Activated CD4-positive, alpha-beta T cell treated with anti-CD3 and anti-CD28 coated beads, Interleukin-2, amount 10 ng/mL, durations not matched to agents 24 days and 14 days (primary cell): ENCODE measurements at regions not wholly inside any gene's neighbourhood (a gene's known extent, or its start where the extent isn't known, plus 50 kb on each side); places are given as distances from the start of the nearest gene placed in this dataset.
"Not testable (repeated sequence)": the region's sequence is repeated elsewhere in the genome, so short reads cannot be mapped to it uniquely, and the experiment has no call there.

Experiments used
- DNase-seq: peaks from one replicate; pipeline ENCODE4 v3.0.0; 2022
- H3K27ac Mint-ChIP-seq: one replicate; pipeline ENCODE4 v1.8.0; 2022; ENCODE audit warnings: mild to moderate bottlenecking, mixed read lengths
- H3K27me3 Mint-ChIP-seq: one replicate; pipeline ENCODE4 v1.8.0; 2022; ENCODE audit warnings: mixed read lengths
- H3K36me3 Mint-ChIP-seq: one replicate; pipeline ENCODE4 v1.8.0; 2022; ENCODE audit warnings: low read depth, mild to moderate bottlenecking, mixed read lengths
- H3K4me1 Mint-ChIP-seq: one replicate; pipeline ENCODE4 v1.8.0; 2021; ENCODE audit warnings: mixed read lengths
- H3K4me3 Mint-ChIP-seq: one replicate; pipeline ENCODE4 v1.8.0; 2022; ENCODE audit warnings: mild to moderate bottlenecking, moderate library complexity, mixed read lengths
- H3K9me3 Mint-ChIP-seq: one replicate; pipeline ENCODE4 v1.8.0; 2021; ENCODE audit warnings: mixed read lengths
- intact Hi-C: fragments of 100-400 bp; cut with micrococcal nuclease; formaldehyde crosslinking; loops from one replicate; pipeline ENCODE4 v1.15.1; 2023

DNA sequence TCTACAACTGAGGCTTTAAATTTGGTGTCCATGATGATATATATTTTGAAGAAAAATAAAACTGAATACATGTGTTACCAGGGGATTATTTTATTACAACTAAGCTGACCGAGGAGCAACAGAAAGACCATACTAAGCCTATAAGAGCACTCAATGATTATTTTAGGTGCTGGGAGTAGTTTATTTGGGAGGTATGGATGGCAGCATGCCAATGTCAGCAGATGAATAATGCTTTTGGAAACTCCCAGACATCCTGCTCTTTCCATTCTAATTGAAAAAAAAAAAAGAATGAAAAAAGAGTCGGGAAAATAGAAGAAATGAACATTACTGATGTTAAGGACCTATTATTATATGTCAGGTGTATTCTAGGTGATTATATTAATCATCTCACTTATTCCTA lies 441.2 kb downstream of the BTG1 start:
- no peak for DNase-seq
- intact Hi-C loops = no loop called here
- H3K36me3 Mint-ChIP-seq = no peaks in the 10 kb centered on the region
- no peaks in the 10 kb centered on the region for H3K4me1 Mint-ChIP-seq
- peaks cover 7% of the 10 kb centered on the region for H3K9me3 Mint-ChIP-seq
- no peak overlapping the region for H3K27ac Mint-ChIP-seq
- H3K27me3 Mint-ChIP-seq = no peaks in the 10 kb centered on the region
- no peak overlapping the region for H3K4me3 Mint-ChIP-seq

DNA sequence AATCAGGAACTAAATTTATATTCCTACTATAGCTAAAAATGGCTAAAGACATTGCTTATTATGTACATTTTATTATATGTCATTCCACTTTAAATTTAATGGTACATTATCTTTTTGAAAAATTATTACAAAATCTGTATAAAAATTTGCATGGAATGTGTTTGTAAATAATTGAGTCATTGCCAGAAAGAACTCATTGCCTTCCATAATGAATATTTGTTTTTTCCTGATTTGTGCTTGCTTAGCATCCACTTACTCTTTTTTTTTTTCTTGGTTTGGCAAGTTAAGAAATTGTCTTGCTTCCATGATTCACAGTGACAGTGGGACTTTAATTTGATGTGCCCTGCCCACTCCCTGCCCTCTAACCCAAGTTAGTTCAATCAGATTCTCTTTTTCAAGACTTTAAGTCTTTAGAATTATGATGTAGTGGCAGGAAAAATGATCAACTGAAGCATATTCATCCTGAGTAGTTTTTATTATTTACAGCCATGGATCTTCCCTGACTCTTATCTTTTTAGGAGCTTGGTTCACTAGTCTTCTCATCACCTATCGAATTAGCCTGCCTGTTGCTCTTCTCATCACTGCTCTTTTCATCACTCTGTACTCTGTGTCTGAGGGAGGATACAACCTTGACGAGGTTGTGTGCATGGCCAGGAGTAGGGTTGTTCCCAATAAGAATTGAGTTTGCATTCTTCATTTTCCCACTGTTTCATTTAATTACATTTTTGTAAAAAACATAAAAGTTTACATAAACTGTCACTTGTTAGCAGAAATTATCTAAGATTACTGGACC lies 442.0 kb downstream of the BTG1 start:
- no peak overlapping the region for H3K4me3 Mint-ChIP-seq
- intact Hi-C loops = no loop called here
- H3K36me3 Mint-ChIP-seq = no peaks in the 10 kb centered on the region
- H3K9me3 Mint-ChIP-seq = peaks cover 14% of the 10 kb centered on the region
- no peaks in the 10 kb centered on the region for H3K27me3 Mint-ChIP-seq
- no peak overlapping the region for H3K27ac Mint-ChIP-seq
- no peaks in the 10 kb centered on the region for H3K4me1 Mint-ChIP-seq
- DNase-seq = no peak

DNA sequence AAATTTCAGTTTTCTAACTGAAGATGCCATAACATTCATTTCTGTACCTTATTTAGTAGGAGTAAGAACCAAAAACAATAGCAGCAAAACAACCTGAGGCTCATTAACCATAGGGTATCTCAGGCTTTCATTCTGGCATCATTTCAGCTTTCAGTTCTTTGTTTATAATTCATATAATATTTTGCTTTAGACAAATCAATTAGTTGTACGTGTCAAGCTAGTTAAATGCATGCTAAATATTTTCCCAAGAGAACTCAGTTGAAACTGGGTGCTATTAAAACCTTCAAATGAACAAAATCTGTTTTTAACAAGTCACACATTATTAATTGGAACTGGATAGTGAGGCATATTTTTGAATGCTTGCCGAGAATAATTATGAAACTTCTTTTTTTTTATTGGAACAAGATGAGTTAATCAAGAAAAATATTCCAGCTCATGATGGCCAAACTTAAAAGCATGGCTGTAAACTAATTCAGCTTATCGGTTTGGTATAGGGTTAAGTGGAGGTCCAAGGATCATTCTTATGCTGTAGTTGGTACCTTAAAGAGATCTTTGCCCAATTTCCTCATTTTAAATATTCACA lies 442.7 kb downstream of the BTG1 start:
- Mint-ChIP-seq H3K4me1 (no peaks in the 10 kb centered on the region), H3K27me3 (no peaks in the 10 kb centered on the region), H3K36me3 (no peaks in the 10 kb centered on the region), H3K27ac (no peak overlapping the region), H3K9me3 (peaks cover 14% of the 10 kb centered on the region), H3K4me3 (no peak overlapping the region)
- intact Hi-C loops = no loop called here
- no peak for DNase-seq

DNA sequence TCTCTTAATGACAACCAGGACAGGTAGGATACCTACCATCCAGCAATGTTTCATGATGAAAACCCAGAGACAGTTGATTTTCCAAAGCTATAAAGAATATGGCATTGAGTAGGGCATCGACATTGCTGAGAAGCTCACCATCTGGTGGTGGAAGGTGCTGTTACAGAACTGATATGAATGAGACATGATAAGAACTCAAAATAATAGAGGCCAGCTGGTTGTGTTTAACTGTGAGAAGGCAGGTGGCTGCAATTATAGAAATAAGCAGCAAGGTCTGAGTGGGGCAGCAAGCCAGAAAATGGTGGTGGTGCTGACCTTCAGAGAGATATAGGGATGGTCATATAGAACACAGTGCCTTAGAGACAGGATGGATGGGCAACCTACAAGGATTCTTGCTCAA lies 449.7 kb downstream of the BTG1 start:
- Mint-ChIP-seq H3K4me3 (no peak overlapping the region), H3K27me3 (no peaks in the 10 kb centered on the region), H3K27ac (no peak overlapping the region), H3K36me3 (no peaks in the 10 kb centered on the region), H3K4me1 (peaks cover 2% of the 10 kb centered on the region), H3K9me3 (peaks cover 21% of the 10 kb centered on the region)
- DNase-seq = no peak
- intact Hi-C loops = no loop called here

- H3K4me1 Mint-ChIP-seq, H3K27me3 Mint-ChIP-seq, H3K36me3 Mint-ChIP-seq, intact Hi-C loops, H3K4me3 Mint-ChIP-seq, H3K27ac Mint-ChIP-seq, DNase-seq: not testable (repeated sequence)
- H3K9me3 Mint-ChIP-seq = peaks cover 21% of the 10 kb centered on the region
Measured at GRCh38 chr12:91695406-91695805, 450.2 kb downstream of the BTG1 start.

DNA sequence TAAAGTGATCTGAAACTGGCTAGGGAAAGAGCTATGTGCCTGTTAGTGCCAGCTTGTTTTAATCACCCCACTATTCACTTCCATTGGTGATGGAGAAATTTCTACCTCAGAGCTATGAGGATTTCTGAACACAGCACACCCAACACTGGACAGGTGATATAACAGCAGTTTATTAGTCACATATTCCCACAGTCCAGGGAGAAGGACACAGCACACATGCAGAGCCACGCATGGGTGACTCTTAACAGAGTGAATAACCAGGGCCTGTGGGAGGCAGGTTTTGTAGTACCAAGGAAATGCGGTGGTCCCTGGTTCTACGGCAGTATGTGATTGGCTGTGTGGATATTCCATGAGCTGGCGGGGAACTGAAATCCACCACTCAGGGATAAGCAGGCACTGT lies 455.1 kb downstream of the BTG1 start:
- Mint-ChIP-seq H3K27ac (no peak overlapping the region), H3K27me3 (no peaks in the 10 kb centered on the region), H3K4me3 (no peak overlapping the region), H3K4me1 (peaks cover 25% of the 10 kb centered on the region), H3K36me3 (no peaks in the 10 kb centered on the region), H3K9me3 (peaks cover 8% of the 10 kb centered on the region)
- intact Hi-C loops = no loop called here
- DNase-seq = no peak

DNA sequence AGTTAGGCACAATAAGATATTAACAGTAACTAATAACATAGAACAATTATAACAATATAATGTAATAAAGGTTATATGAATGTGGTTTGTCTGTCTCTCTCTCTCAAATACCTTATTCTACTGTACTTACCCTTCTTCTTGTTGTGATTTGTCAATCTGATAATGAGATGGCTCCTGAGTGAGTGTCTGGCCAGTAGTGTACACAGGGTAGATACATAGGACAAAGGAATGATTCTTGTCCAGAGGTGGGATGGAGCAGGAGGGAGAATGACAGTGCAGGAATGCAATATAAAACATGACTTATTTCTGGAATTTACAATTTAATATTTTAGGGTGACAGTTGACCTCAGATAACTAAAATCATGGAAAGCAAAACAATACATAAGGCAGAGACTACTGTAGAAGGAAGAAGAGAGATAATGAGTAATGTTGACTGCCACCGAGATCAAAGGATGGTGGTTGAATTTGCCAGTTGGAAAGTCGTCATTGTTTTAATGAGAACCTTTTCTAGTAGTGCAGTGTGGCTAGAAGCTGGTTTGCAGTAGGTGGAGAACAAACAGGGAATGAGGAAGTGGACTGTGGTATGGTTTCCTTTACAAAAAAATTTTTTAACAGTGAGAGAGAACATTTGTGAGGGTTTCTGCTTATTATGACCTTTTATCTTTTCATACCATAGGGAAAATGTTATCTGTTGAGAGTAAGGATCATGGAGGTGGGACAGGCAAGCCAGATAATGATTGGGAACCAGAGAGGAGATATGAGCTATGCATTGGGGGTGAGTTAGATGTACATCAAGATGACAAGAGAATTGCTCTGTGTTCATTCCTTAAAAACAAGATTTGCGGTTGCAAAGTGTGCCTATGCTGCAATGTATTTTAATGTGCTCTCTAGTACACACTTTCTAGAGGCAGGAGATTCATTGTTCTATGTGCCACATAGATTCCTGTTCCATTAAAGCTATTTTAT lies 458.3 kb downstream of the BTG1 start:
- Mint-ChIP-seq H3K27ac (peak overlapping the region; percentile 83), H3K9me3 (peaks cover 13% of the 10 kb centered on the region), H3K4me1 (peaks cover 24% of the 10 kb centered on the region), H3K27me3 (no peaks in the 10 kb centered on the region), H3K36me3 (no peaks in the 10 kb centered on the region), H3K4me3 (peak overlapping the region; percentile 57)
- peak; percentile 78 for DNase-seq
- intact Hi-C loops = loop anchor here (1.0 to 10.0 kb wide), 8 partner anchors 35 to 915 kb away; no protein-coding TSS in a partner anchor

GRCh38 chr12:91685917-91686316 lies 459.7 kb downstream of the BTG1 start:
- no peaks in the 10 kb centered on the region for H3K36me3 Mint-ChIP-seq
- no peak overlapping the region for H3K27ac Mint-ChIP-seq
- DNase-seq = peak; percentile 60
- no peak overlapping the region for H3K4me3 Mint-ChIP-seq
- intact Hi-C loops = loop anchor here (2.0 to 10.0 kb wide), 6 partner anchors 36 to 916 kb away; no protein-coding TSS in a partner anchor
- H3K27me3 Mint-ChIP-seq = no peaks in the 10 kb centered on the region
- H3K4me1 Mint-ChIP-seq = peaks cover 24% of the 10 kb centered on the region
- H3K9me3 Mint-ChIP-seq = peaks cover 13% of the 10 kb centered on the region

- H3K4me1 Mint-ChIP-seq = peaks cover 7% of the 10 kb centered on the region
- intact Hi-C loops = loop anchor here (10.0 kb wide), 1 partner anchor 383 kb away; no protein-coding TSS in a partner anchor
- DNase-seq = peak; percentile 35
- no peaks in the 10 kb centered on the region for H3K27me3 Mint-ChIP-seq
- peaks cover 12% of the 10 kb centered on the region for H3K9me3 Mint-ChIP-seq
- H3K36me3 Mint-ChIP-seq = no peaks in the 10 kb centered on the region
- no peak overlapping the region for H3K27ac Mint-ChIP-seq
- H3K4me3 Mint-ChIP-seq = no peak overlapping the region
Measured at GRCh38 chr12:91681751-91682150, 463.9 kb downstream of the BTG1 start.

DNA sequence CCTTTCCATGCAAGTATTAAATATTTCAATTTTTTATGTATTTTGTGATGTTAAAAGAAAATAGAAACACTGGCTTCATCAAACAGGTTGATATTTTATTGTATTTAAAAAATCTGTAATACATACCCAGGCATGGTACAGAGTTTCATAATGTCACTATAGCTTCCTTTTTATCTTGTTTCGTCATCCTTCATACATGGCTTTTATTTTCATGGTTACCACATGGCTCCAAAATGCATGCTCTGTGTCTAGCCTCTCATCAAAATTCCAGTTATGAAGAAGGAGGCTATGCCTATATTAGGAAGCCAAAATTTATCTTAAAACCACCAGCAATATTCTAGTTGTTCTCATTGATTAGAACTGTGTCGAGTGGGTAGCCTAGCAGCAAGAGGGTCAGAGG lies 464.8 kb downstream of the BTG1 start:
- intact Hi-C loops = loop anchor here (10.0 kb wide), 1 partner anchor 384 kb away; no protein-coding TSS in a partner anchor
- peaks cover 3% of the 10 kb centered on the region for H3K4me1 Mint-ChIP-seq
- H3K9me3 Mint-ChIP-seq = peaks cover 12% of the 10 kb centered on the region
- DNase-seq = no peak
- no peaks in the 10 kb centered on the region for H3K36me3 Mint-ChIP-seq
- no peaks in the 10 kb centered on the region for H3K27me3 Mint-ChIP-seq
- no peak overlapping the region for H3K27ac Mint-ChIP-seq
- H3K4me3 Mint-ChIP-seq = no peak overlapping the region

DNA sequence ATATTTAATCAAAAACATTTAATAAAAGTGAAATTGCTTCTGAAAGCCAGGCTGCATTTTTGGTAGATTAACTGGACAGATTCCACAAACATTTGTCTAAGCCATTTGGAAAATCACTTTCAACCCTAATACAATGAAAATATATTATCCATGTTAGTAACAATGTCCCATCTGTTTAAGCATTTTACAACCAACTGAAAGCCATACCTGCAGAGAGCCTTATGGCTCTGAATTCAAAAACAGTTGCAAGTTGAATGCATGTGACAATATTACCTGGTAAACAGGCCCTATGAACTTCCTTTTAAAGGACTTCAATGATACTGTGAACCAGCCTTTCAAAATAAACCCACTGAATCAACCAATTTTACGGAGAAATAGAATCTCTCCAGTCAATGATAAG lies 468.1 kb downstream of the BTG1 start:
- intact Hi-C loops = no loop called here
- Mint-ChIP-seq H3K36me3 (no peaks in the 10 kb centered on the region), H3K27me3 (no peaks in the 10 kb centered on the region), H3K27ac (no peak overlapping the region), H3K4me1 (peaks cover 2% of the 10 kb centered on the region), H3K9me3 (peaks cover 7% of the 10 kb centered on the region), H3K4me3 (no peak overlapping the region)
- peak; percentile 13 for DNase-seq

GRCh38 chr12:91675401-91675800 lies 470.2 kb downstream of the BTG1 start:
- H3K27ac Mint-ChIP-seq = no peak overlapping the region
- DNase-seq = no peak
- intact Hi-C loops = no loop called here
- peaks cover 7% of the 10 kb centered on the region for H3K9me3 Mint-ChIP-seq
- no peaks in the 10 kb centered on the region for H3K27me3 Mint-ChIP-seq
- H3K4me3 Mint-ChIP-seq = no peak overlapping the region
- peaks cover 5% of the 10 kb centered on the region for H3K4me1 Mint-ChIP-seq
- no peaks in the 10 kb centered on the region for H3K36me3 Mint-ChIP-seq

- intact Hi-C loops = no loop called here
- Mint-ChIP-seq H3K4me1 (peaks cover 8% of the 10 kb centered on the region), H3K9me3 (peaks cover 7% of the 10 kb centered on the region), H3K27ac (no peak overlapping the region), H3K27me3 (no peaks in the 10 kb centered on the region), H3K36me3 (no peaks in the 10 kb centered on the region), H3K4me3 (no peak overlapping the region)
- DNase-seq = peak; percentile 41
Measured at GRCh38 chr12:91672130-91672529, 473.5 kb downstream of the BTG1 start.

DNA sequence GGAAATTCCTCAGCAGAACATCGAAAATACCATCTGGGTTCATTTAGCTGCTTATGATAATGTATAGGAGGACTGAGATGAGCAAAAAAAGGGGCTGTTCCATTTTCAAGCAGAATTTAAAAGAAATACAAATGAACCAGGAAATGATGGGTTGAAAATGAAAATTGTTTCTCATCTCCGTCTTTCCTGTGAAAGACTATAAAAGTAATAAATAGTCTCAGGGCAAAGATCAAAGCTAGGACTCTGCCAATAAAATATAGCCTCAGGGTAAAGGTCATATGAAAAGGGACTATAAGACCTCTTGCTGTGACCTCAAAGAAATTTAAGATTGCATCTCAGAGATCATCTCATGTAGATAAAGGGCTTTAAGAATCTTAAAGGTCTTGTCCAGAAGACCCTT lies 478.0 kb downstream of the BTG1 start:
- Mint-ChIP-seq H3K36me3 (no peaks in the 10 kb centered on the region), H3K27ac (no peak overlapping the region), H3K27me3 (no peaks in the 10 kb centered on the region), H3K9me3 (peaks cover 12% of the 10 kb centered on the region), H3K4me1 (peaks cover 8% of the 10 kb centered on the region), H3K4me3 (no peak overlapping the region)
- peak; percentile 14 for DNase-seq
- intact Hi-C loops = no loop called here
